ENCODE measurements at regions not wholly inside any gene's neighbourhood (a gene's known extent, or its start where the extent isn't known, plus 50 kb on each side); places are given as distances from the start of the nearest gene placed in this dataset.
"Not testable (repeated sequence)": the region's sequence is repeated elsewhere in the genome, so short reads cannot be mapped to it uniquely, and the experiment has no call there.

DNA sequence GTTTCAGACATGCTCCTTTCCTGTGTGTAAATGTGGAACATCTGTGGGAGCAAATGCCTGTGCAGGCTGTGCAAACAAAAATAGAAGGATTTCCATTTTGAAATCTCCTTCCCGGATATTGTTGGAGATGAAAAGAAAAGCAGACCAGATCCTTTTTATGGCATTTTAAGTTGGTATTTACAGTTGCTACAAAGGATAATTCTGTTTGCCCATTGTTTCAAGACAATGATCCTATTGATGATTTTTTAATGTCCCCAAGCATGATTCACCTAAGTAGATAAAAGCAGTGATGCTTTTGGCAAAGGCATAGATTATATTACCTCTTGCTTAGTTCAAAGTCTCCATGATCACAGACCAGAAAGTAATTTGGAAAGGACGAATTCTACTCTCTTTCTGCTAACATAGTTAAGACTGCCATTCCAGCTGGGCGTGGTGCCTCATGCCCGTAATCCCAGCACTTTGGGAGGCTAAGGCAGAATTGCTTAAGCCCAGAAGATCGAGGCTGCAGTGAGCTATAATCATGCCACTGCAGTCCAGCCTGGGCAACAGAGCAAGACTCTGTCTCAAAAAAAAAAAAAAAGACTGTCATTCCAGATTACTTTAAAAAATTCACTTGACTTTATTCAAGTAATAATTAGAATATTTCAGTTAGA lies 209.6 kb upstream of the SLC39A10 start:
- DNase-seq (no peak), ATAC-seq (no peak)
- Mint-ChIP-seq H3K27me3 (no peaks in the 10 kb centered on the region), H3K4me3 (no peak overlapping the region), H3K27ac (no peak overlapping the region), H3K36me3 (ENCODE audit: low read depth) (no peaks in the 10 kb centered on the region), H3K4me1 (peaks cover 4% of the 10 kb centered on the region)
- H3K9me3 ChIP-seq (ENCODE audit: control insufficient read depth, low read length, poor library complexity, severe bottlenecking), result no peaks in the 10 kb centered on the region

DNA sequence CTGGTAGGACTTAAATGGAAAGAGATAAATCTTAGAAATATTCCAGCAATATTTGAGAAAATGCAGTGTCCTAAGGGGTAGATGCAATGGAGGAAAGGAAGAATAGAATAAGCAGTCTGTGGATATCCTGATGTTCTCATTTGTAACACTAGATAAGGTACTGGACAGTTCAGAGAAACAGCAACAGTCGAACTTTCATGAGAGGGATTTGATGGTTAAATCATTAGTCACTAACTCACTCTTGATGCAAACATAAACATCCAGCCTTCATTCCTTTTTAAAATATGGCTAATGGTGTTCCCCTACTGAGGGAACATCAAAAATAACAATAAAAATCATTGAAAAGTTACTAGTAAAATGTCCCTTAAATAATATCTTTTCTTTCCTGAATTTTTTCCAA lies 211.4 kb upstream of the SLC39A10 start:
- Mint-ChIP-seq H3K27ac (no peak overlapping the region), H3K27me3 (no peaks in the 10 kb centered on the region), H3K36me3 (ENCODE audit: low read depth) (no peaks in the 10 kb centered on the region), H3K4me1 (no peaks in the 10 kb centered on the region), H3K4me3 (no peak overlapping the region)
- DNase-seq, result no peak
- no peak for ATAC-seq
- no peaks in the 10 kb centered on the region for H3K9me3 ChIP-seq (ENCODE audit: control insufficient read depth, low read length, poor library complexity, severe bottlenecking)

DNA sequence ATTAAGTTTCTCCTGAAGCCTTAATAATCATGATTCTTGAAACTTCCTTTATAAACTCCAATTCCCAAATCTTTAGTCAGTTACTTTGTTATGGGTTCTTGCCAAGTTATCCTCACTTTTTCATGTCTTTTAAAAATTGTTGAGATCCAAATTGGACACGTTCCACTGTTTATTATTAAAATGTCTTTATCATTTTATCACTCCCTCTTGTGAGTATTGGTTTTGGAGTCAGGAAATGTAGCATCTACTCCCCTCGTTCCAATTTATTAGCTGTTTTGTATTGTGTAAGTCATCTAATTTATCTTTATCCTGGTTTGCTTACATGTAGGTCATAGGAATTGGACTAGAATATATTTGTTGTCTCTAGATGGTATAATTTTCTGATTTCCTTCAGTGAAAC lies 213.1 kb upstream of the SLC39A10 start:
- H3K9me3 ChIP-seq (ENCODE audit: control insufficient read depth, low read length, poor library complexity, severe bottlenecking), result no peaks in the 10 kb centered on the region
- Mint-ChIP-seq H3K27me3 (no peaks in the 10 kb centered on the region), H3K4me1 (no peaks in the 10 kb centered on the region), H3K27ac (no peak overlapping the region), H3K4me3 (no peak overlapping the region), H3K36me3 (ENCODE audit: low read depth) (no peaks in the 10 kb centered on the region)
- no peak for ATAC-seq
- DNase-seq, result no peak

DNA sequence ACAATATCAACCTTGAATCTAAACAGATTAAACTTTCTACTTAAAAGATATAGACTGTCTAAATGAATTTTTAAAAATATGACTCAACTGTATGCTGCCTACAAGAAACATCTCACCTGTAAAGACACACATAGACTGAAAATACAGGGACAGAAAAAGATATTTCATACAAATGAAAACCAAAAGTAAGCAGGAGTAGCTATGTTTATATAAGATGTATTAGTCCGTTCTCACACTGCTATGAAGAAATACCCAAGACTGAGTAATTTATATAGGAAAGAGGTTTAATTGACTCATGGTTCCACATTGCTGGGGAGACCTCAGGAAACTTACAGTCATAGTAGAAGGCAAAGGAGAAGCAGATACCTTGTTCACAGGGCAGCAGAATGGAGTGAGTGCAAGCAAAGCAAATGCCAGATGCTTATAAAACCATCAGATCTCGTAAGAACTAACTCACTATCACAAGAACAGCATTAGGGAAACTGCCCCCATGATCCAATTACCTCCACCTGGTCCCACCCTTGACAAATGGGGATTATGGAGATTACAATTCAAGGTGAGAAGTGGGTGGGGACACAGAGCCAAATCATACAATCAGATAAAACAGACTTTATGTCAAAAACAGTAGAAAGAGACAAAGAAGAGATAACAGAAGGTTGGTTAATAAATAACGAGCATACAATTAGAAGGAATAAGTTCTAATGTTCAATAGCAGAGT lies 214.4 kb upstream of the SLC39A10 start:
- DNase-seq (no peak), ATAC-seq (no peak)
- Mint-ChIP-seq H3K27me3 (no peaks in the 10 kb centered on the region), H3K4me1 (no peaks in the 10 kb centered on the region), H3K4me3 (no peak overlapping the region), H3K27ac (no peak overlapping the region), H3K36me3 (ENCODE audit: low read depth) (no peaks in the 10 kb centered on the region)
- H3K9me3 ChIP-seq (ENCODE audit: control insufficient read depth, low read length, poor library complexity, severe bottlenecking), result no peaks in the 10 kb centered on the region

DNA sequence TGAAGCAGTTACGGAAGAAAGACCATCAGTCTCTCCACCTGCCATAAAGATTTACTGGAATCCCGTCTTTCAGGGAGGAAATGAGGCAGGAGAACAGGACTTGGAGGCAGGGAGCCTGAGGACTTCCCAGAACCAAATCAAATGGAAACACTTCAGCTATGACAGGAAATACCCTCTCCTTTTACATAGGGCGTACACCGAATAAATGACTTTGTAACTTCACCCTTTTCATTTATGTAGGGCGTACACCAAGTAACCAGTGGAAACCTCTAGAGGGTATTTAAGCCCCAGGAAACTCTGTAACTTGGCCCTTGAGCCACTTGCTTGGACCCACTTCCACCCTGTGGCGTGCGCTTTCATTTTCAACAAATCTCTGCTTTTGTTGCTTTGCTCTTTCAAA lies 218.3 kb upstream of the SLC39A10 start:
- Mint-ChIP-seq H3K4me3 (no peak overlapping the region), H3K27me3 (no peaks in the 10 kb centered on the region), H3K4me1 (no peaks in the 10 kb centered on the region), H3K36me3 (ENCODE audit: low read depth) (no peaks in the 10 kb centered on the region), H3K27ac (no peak overlapping the region)
- ATAC-seq, result no peak
- no peak for DNase-seq
- no peaks in the 10 kb centered on the region for H3K9me3 ChIP-seq (ENCODE audit: control insufficient read depth, low read length, poor library complexity, severe bottlenecking)

DNA sequence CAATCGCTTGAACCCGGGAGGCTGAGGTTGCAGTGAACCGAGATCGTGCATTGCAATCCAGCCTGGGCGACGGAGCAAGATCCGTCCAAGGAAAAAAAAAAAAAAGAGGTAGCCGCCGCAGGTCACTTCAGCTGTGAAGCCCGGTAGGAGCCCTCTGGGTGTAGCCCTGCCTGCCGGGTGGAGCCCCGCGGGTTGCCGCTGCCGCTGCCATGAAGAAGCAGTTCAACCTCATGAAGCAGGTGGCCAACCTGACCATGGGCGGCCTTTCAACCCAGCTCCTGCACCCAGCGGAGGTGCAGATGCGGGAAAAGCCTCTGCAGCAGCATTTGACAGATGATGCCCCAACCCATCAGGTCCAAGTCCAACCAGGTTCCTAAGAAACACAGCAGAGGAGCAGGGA lies 219.5 kb upstream of the SLC39A10 start:
- Mint-ChIP-seq H3K4me1 (no peaks in the 10 kb centered on the region), H3K36me3 (ENCODE audit: low read depth) (no peaks in the 10 kb centered on the region), H3K27ac (no peak overlapping the region), H3K27me3 (no peaks in the 10 kb centered on the region), H3K4me3 (no peak overlapping the region)
- no peak for DNase-seq
- H3K9me3 ChIP-seq (ENCODE audit: control insufficient read depth, low read length, poor library complexity, severe bottlenecking), result no peaks in the 10 kb centered on the region
- ATAC-seq, result no peak

DNA sequence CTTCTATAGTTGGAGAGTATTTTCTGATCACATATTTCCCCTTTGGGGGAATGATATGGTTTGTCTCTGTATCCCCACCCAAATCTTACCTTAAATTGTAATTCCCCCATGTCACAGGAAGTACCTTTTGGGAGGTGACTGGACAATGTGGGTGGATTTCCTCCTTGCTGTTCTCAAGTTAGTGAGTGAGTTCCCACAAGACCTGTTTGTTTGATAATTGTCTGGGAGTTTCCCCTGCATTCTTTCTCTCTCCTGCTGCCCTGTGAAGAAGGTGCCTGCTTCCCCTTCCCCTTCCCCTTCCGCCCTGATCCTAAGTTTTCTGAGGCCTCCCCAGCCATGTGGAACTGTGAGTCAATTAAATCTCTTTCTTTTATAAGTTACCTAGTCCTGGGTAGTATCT lies 222.7 kb upstream of the SLC39A10 start:
- H3K4me3 Mint-ChIP-seq, result no peak overlapping the region
- no peak for DNase-seq
- no peaks in the 10 kb centered on the region for H3K9me3 ChIP-seq (ENCODE audit: control insufficient read depth, low read length, poor library complexity, severe bottlenecking)
- H3K27ac Mint-ChIP-seq, result no peak overlapping the region
- no peak for ATAC-seq
- no peaks in the 10 kb centered on the region for H3K27me3 Mint-ChIP-seq
- H3K36me3 Mint-ChIP-seq (ENCODE audit: low read depth), result no peaks in the 10 kb centered on the region
- H3K4me1 Mint-ChIP-seq, result no peaks in the 10 kb centered on the region

DNA sequence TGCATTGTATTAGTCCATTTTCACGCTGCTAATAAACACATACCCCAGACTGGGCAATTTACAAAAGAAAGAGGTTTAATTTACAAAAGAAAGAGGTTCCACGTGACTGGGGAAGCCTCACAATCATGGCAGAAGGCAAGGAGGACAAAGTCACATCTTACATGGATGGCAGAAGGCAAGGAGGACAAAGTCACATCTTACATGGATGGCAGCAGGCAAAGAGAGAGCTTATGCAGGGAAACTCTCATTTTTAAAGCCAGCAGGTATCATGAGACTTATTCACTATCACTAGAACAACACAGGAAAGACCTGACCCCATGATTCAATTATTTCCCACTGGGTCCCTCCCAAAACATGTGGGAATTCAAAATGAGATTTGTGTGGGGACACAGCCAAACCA lies 223.3 kb upstream of the SLC39A10 start:
- DNase-seq; H3K27ac Mint-ChIP-seq; H3K27me3 Mint-ChIP-seq; H3K4me3 Mint-ChIP-seq; ATAC-seq; H3K36me3 Mint-ChIP-seq (ENCODE audit: low read depth); H3K9me3 ChIP-seq (ENCODE audit: control insufficient read depth, low read length, poor library complexity, severe bottlenecking); H3K4me1 Mint-ChIP-seq: not testable (repeated sequence)

DNA sequence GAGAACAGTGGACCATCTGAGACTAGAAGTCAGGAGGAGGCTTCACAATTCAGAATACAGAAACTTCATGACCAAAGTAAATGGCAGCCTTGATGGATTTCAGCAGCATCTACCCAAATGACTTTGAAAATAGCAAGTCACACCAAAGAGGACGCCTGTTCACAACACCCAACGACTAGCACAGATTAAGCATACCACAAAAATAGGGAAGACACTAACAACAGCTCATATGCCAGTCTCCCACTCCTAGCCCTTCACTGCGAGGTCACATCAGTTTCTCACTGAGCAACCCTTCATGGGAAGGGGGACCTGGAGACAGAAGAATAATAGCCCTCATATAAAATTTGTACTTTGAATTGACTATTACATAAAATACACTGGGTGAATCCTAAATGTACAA lies 228.4 kb upstream of the SLC39A10 start:
- peaks cover 2% of the 10 kb centered on the region for H3K4me1 Mint-ChIP-seq
- no peaks in the 10 kb centered on the region for H3K27me3 Mint-ChIP-seq
- no peaks in the 10 kb centered on the region for H3K36me3 Mint-ChIP-seq (ENCODE audit: low read depth)
- DNase-seq (no peak), ATAC-seq (no peak)
- no peak overlapping the region for H3K27ac Mint-ChIP-seq
- no peaks in the 10 kb centered on the region for H3K9me3 ChIP-seq (ENCODE audit: control insufficient read depth, low read length, poor library complexity, severe bottlenecking)
- H3K4me3 Mint-ChIP-seq, result no peak overlapping the region

DNA sequence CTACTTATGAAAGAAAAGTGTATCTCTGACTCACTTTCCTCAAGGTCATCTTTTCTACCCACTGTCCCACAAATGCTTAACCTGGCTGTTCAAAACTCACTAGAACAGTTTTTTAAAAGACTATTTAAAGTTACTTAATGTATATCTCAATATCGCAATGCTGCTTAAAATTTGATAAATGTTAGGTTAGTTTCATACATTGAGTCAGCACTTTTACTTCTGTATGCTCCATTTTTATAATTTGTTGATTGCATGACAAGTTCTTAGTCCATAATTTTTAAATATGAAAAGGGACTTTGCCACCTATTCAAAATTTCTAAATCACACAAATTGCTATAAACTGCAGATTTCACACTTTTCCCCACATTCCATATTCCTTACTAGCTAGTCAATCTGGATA lies 231.7 kb upstream of the SLC39A10 start:
- Mint-ChIP-seq H3K36me3 (ENCODE audit: low read depth) (no peaks in the 10 kb centered on the region), H3K27ac (no peak overlapping the region), H3K27me3 (no peaks in the 10 kb centered on the region), H3K4me1 (peaks cover 2% of the 10 kb centered on the region), H3K4me3 (no peak overlapping the region)
- no peak for ATAC-seq
- no peaks in the 10 kb centered on the region for H3K9me3 ChIP-seq (ENCODE audit: control insufficient read depth, low read length, poor library complexity, severe bottlenecking)
- no peak for DNase-seq

DNA sequence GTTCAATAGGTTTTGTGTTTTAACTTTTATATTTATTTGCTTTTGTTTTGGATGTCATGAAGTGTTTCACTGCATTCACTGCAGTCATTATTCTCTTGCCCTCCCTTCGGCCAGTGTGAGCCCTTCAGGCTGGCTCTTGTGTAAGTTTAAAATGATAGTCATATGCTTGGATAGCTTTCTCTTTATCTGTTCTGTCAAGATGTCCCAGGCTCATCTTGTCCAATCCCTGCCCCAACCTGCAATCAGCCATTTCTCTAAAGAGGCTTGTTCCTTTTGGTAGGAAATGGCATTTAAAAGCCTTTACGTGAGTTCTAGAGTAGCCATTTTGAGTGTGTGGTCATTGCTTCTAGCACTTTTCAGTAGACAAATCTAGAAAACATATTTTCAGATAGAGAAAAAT lies 238.0 kb upstream of the SLC39A10 start:
- H3K9me3 ChIP-seq (ENCODE audit: control insufficient read depth, low read length, poor library complexity, severe bottlenecking), result no peaks in the 10 kb centered on the region
- ATAC-seq (no peak), DNase-seq (no peak)
- H3K27me3 Mint-ChIP-seq, result no peaks in the 10 kb centered on the region
- H3K36me3 Mint-ChIP-seq (ENCODE audit: low read depth), result peaks cover 2% of the 10 kb centered on the region
- H3K4me3 Mint-ChIP-seq, result no peak overlapping the region
- no peaks in the 10 kb centered on the region for H3K4me1 Mint-ChIP-seq
- H3K27ac Mint-ChIP-seq, result no peak overlapping the region

DNA sequence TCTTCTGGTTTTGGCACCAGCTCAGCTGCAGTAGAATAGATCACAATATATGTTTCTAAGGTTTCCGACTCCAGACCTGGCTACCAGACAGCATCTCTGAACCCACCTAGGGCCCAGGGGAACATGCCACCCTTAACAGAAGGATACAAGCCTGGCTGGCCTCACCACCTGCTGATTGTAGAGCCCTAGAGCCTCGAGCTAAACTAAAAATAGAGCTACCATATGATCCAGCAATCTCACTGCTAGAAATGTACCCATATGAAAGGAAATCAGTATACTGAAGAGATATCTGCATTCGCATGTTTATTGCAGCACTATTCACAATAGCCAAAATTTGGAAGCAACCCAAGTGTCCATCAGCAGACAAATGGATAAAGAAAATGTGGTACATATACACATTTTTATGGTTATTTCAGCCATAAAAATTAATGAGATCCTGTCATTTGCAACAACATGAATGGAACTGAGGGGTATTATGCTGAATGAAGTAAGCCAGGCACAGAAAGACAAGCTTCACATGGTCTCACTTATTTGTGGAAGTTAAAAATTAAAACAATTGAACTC lies 242.4 kb upstream of the SLC39A10 start:
- Mint-ChIP-seq H3K4me3 (no peak overlapping the region), H3K36me3 (ENCODE audit: low read depth) (peaks cover 2% of the 10 kb centered on the region), H3K27ac (no peak overlapping the region), H3K27me3 (no peaks in the 10 kb centered on the region), H3K4me1 (no peaks in the 10 kb centered on the region)
- ATAC-seq (no peak), DNase-seq (no peak)
- no peaks in the 10 kb centered on the region for H3K9me3 ChIP-seq (ENCODE audit: control insufficient read depth, low read length, poor library complexity, severe bottlenecking)

DNA sequence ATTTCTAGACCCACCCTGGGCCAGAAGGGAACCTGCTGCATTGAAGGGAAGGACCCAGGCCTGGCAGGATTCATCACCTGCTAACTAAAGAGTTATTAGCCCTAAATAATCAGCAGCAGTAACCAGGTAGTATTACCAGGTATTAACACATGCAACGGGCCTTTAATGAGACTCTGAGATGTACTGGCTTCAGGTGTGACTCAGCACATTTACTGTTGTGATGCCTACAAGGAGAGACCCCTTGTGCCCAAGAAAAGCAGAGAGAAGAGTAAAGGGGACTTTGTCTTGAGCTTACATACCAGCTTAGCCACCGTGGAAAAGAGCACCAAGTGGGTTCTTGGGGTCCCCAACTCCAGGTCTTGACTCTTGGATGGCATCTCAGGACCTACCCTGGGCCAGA lies 243.1 kb upstream of the SLC39A10 start:
- Mint-ChIP-seq H3K4me1 (no peaks in the 10 kb centered on the region), H3K27me3 (no peaks in the 10 kb centered on the region), H3K36me3 (ENCODE audit: low read depth) (no peaks in the 10 kb centered on the region), H3K4me3 (no peak overlapping the region), H3K27ac (no peak overlapping the region)
- no peaks in the 10 kb centered on the region for H3K9me3 ChIP-seq (ENCODE audit: control insufficient read depth, low read length, poor library complexity, severe bottlenecking)
- ATAC-seq (no peak), DNase-seq (no peak)

DNA sequence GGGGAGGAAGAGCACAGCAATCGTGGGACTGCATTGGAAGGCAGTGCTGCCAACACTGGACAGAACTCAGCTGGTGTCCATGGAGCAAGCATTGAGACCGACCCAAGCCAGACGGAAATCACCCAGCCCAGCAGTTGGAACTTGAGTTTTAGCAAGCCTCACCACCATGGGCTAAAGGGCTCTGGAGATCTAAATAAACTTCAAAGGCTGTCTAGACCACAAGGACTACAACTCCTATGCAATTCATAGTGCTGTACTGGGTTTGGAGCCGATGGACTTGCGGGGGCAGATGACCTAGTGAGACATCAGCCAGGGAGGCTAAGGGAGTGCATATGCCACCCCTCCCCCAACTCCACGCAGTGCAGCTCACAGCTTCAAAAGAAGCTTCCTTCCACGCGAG lies 243.6 kb upstream of the SLC39A10 start:
- ATAC-seq, result no peak
- Mint-ChIP-seq H3K36me3 (ENCODE audit: low read depth) (no peaks in the 10 kb centered on the region), H3K4me3 (no peak overlapping the region), H3K27ac (no peak overlapping the region), H3K4me1 (no peaks in the 10 kb centered on the region), H3K27me3 (no peaks in the 10 kb centered on the region)
- DNase-seq, result no peak
- no peaks in the 10 kb centered on the region for H3K9me3 ChIP-seq (ENCODE audit: control insufficient read depth, low read length, poor library complexity, severe bottlenecking)
